Lower leg skin (tissue), 3 donors: ENCODE measurements at regions not wholly inside any gene's neighbourhood (a gene's known extent, or its start where the extent isn't known, plus 50 kb on each side); places are given as distances from the start of the nearest gene placed in this dataset.

ENCODE experiments used
- POLR2A ChIP-seq, 2 donors: fragments of 450-650 bp; IDR thresholded peaks; one replicate each; pipeline ENCODE4 v1.6.1; 2016 to 2017; ENCODE audit warnings: antibody characterized with exemption in 2 of 2, mild to moderate bottlenecking in 1 of 2, moderate library complexity in 1 of 2
- TF ChIP-seq, protein P1 (sequence below), 3 donors: fragments of 450-650 bp; IDR thresholded peaks; one replicate each; pipeline ENCODE4 v1.5.1; 2016; ENCODE audit warnings: antibody characterized with exemption in 3 of 3, mild to moderate bottlenecking in 3 of 3, moderate library complexity in 2 of 3

DNA sequence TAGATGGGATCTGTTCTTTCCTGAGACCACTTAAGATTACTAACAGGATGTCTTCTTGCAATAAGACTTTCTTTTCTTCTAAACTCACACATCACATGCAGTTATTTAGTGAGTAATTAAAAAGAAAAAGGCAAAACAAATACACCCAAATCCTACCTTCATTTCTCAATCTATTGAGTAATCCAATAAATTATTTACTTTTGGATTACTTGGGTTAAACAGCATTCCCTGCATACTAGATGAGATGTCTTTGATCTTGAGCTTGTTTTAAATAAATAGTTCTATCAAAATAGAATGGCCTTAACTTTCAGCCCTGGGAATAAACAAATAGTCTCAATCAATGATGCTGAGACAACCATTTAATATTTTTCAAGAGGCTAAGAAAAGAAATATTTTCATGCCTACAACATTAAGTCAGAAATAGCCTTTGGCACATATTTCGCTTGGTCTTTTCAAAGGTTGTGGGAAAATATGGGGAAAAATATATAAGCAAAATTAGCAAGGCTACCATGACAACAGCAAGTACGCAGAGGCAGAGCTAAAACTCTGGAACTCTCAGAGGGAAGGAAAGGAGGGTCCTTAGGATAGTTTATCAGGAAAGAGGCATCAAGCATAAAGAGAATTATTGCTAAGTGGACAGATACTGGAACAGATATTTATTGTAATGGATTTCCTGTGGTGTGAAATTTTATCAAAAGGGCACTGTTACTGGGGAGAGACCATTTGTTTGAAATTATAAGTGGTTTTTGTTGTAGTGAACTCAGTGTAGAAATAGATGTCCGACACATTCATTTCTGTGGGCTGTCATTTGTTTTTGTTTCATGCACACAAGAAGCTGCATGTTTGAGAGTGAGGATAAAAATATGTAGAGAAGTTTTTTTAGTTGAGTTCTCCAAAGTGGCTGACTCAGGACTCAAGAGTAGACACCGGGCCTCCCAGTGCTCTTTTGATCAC lies 70.2 kb upstream of the CDH6 start:
- TF ChIP-seq, protein P1, sequence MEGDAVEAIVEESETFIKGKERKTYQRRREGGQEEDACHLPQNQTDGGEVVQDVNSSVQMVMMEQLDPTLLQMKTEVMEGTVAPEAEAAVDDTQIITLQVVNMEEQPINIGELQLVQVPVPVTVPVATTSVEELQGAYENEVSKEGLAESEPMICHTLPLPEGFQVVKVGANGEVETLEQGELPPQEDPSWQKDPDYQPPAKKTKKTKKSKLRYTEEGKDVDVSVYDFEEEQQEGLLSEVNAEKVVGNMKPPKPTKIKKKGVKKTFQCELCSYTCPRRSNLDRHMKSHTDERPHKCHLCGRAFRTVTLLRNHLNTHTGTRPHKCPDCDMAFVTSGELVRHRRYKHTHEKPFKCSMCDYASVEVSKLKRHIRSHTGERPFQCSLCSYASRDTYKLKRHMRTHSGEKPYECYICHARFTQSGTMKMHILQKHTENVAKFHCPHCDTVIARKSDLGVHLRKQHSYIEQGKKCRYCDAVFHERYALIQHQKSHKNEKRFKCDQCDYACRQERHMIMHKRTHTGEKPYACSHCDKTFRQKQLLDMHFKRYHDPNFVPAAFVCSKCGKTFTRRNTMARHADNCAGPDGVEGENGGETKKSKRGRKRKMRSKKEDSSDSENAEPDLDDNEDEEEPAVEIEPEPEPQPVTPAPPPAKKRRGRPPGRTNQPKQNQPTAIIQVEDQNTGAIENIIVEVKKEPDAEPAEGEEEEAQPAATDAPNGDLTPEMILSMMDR (IDR thresholded peaks at IDR 0.05) = no peak
- TF ChIP-seq POLR2A (IDR thresholded peaks at IDR 0.05) = no peak
